Tibial nerve (tissue), 4 donors: ENCODE measurements at regions not wholly inside any gene's neighbourhood (a gene's known extent, or its start where the extent isn't known, plus 50 kb on each side); places are given as distances from the start of the nearest gene placed in this dataset.

Source experiments
- DNase-seq, 2 donors: peaks; one replicate each; pipeline ENCODE4 v3.0.0-alpha.2; 2019; ENCODE audit warnings: low spot score in 2 of 2
- H3K27ac ChIP-seq, 4 donors: fragments of 200-600 bp; sonication (generic) in 3 of 4; one replicate each; pipeline ENCODE4 v1.5.1; 2017 to 2019; ENCODE audit warnings: mild to moderate bottlenecking in 1 of 4
- H3K27me3 ChIP-seq, 2 donors: fragments of 200-600 bp; sonication (generic) in 1 of 2; one replicate each; pipeline versions ENCODE4 v1.5.1 to v1.6.0; 2017 to 2019
- H3K36me3 ChIP-seq, 3 donors: fragments of 200-600 bp; sonication (generic); one replicate each; pipeline ENCODE4 v1.5.1; 2018 to 2019
- H3K4me1 ChIP-seq, 4 donors: fragments of 200-600 bp; sonication (generic) in 3 of 4; one replicate each; pipeline ENCODE4 v1.5.1; 2017 to 2019
- H3K4me3 ChIP-seq, 4 donors: fragments of 200-600 bp; sonication (generic) in 3 of 4; one replicate each; pipeline ENCODE4 v1.5.1; 2017 to 2019; ENCODE audit warnings: mild to moderate bottlenecking in 1 of 4, moderate library complexity in 1 of 4
- H3K9me3 ChIP-seq, 4 donors: fragments of 200-600 bp; sonication (generic) in 3 of 4; one replicate each; pipeline ENCODE4 v1.5.1; 2017 to 2019
- CTCF ChIP-seq, 5 experiments: fragments of 200-600 bp in 3 of 5; fragments of 450-650 bp in 2 of 5; sonication (generic) in 3 of 5; IDR thresholded peaks; one replicate each; pipeline ENCODE4 v1.5.1; 2016 to 2019; ENCODE audit warnings: antibody characterized with exemption in 5 of 5, mild to moderate bottlenecking in 3 of 5, moderate library complexity in 2 of 5
- EP300 ChIP-seq, 2 donors: sonication (generic); formaldehyde crosslinking; IDR thresholded peaks; one replicate each; pipeline ENCODE4 v1.6.1; 2017; ENCODE audit warnings: antibody characterized with exemption in 2 of 2, mild to moderate bottlenecking in 1 of 2
- POLR2A ChIP-seq, 2 donors: fragments of 450-650 bp; IDR thresholded peaks; one replicate each; pipeline ENCODE4 v1.6.1; 2017; ENCODE audit warnings: antibody characterized with exemption in 2 of 2, mild to moderate bottlenecking in 2 of 2, moderate library complexity in 2 of 2
- WGBS, 2 donors: methylation state at CpG; one replicate each; pipeline ENCODE4 v1.1.5; 2018; 5-methylcytosine and 5-hydroxymethylcytosine counted together

- H3K9me3 ChIP-seq: peaks cover 0 to 10% (median 3%) of the 10 kb centered on the region in 4 donors
- H3K27me3 ChIP-seq: no peaks in the 10 kb centered on the region
- no peak overlapping the region for H3K4me3 ChIP-seq
- no peaks in the 10 kb centered on the region for H3K36me3 ChIP-seq
- no peak for DNase-seq
- 68 to 77% methylated on average over 4 of the region's 4 CpGs for WGBS, 2 donors
- H3K27ac ChIP-seq: no peak overlapping the region
- TF ChIP-seq POLR2A (IDR thresholded peaks at IDR 0.05) (no peak), CTCF (IDR thresholded peaks at IDR 0.05) (no peak), EP300 (IDR thresholded peaks at IDR 0.05) (no peak)
- H3K4me1 ChIP-seq: no peaks in the 10 kb centered on the region
These were observed 55.6 kb upstream of the ABCD3 start for GRCh38 chr1:94362466-94363058.

GRCh38 chr1:94358630-94359599 is 59.3 kb upstream of the ABCD3 start:
- H3K36me3 ChIP-seq: no peaks in the 10 kb centered on the region
- no peak overlapping the region for H3K27ac ChIP-seq
- TF ChIP-seq EP300 (IDR thresholded peaks at IDR 0.05) (no peak), CTCF (IDR thresholded peaks at IDR 0.05) (no peak), POLR2A (IDR thresholded peaks at IDR 0.05) (no peak)
- H3K4me3 ChIP-seq: no peak overlapping the region
- H3K27me3 ChIP-seq: no peaks in the 10 kb centered on the region
- DNase-seq: no peak
- no peaks in the 10 kb centered on the region for H3K4me1 ChIP-seq
- peaks cover 0 to 10% (median 3%) of the 10 kb centered on the region in 4 donors for H3K9me3 ChIP-seq
- 83 to 84% methylated on average over 10 of the region's 10 CpGs for WGBS, 2 donors

GRCh38 chr1:94357661-94358060 is 60.5 kb upstream of the ABCD3 start:
- Histone ChIP-seq H3K27ac (no peak overlapping the region), H3K4me1 (no peaks in the 10 kb centered on the region), H3K27me3 (no peaks in the 10 kb centered on the region), H3K9me3 (peaks cover 0 to 7% (median under 1%) of the 10 kb centered on the region in 4 donors), H3K36me3 (no peaks in the 10 kb centered on the region), H3K4me3 (no peak overlapping the region)
- DNase-seq: no peak
- TF ChIP-seq POLR2A (IDR thresholded peaks at IDR 0.05): no peak
- TF ChIP-seq EP300 (IDR thresholded peaks at IDR 0.05): no peak
- no peak for TF ChIP-seq CTCF (IDR thresholded peaks at IDR 0.05)
- WGBS, 2 donors: 87 to 91% methylated on average over 5 of the region's 5 CpGs

GRCh38 chr1:94355485-94355980 is 62.7 kb upstream of the ABCD3 start:
- Histone ChIP-seq H3K4me3 (no peak overlapping the region), H3K9me3 (no peaks in the 10 kb centered on the region), H3K4me1 (no peaks in the 10 kb centered on the region), H3K36me3 (no peaks in the 10 kb centered on the region), H3K27ac (no peak overlapping the region), H3K27me3 (peaks cover 0 to 3% of the 10 kb centered on the region in 2 donors)
- 53 to 63% methylated on average over 3 of the region's 3 CpGs for WGBS, 2 donors
- TF ChIP-seq CTCF (IDR thresholded peaks at IDR 0.05): no peak
- no peak for TF ChIP-seq EP300 (IDR thresholded peaks at IDR 0.05)
- TF ChIP-seq POLR2A (IDR thresholded peaks at IDR 0.05): no peak
- DNase-seq: no peak

- Histone ChIP-seq H3K4me1 (no peaks in the 10 kb centered on the region), H3K27ac (no peak overlapping the region), H3K36me3 (no peaks in the 10 kb centered on the region), H3K27me3 (peaks cover 0 to 3% of the 10 kb centered on the region in 2 donors), H3K4me3 (no peak overlapping the region), H3K9me3 (no peaks in the 10 kb centered on the region)
- no peak for TF ChIP-seq EP300 (IDR thresholded peaks at IDR 0.05)
- no peak for TF ChIP-seq CTCF (IDR thresholded peaks at IDR 0.05)
- no peak for TF ChIP-seq POLR2A (IDR thresholded peaks at IDR 0.05)
- no peak for DNase-seq
- 33 to 40% methylated on average over 2 of the region's 2 CpGs for WGBS, 2 donors
These were observed 66.7 kb upstream of the ABCD3 start for GRCh38 chr1:94351481-94351880.
